DOHH2 (cell line): ENCODE measurements at regions not wholly inside any gene's neighbourhood (a gene's known extent, or its start where the extent isn't known, plus 50 kb on each side); places are given as distances from the start of the nearest gene placed in this dataset.

Experiments used
- EZH2phosphoT487 ChIP-seq: fragments of 200-600 bp; sonication (generic); IDR thresholded peaks from 2 replicates; pipeline ENCODE4 v1.6.1; 2017; ENCODE audit warnings: borderline replicate concordance, mild to moderate bottlenecking, antibody characterized with exemption, low read length, moderate library complexity, mixed read lengths
- TF ChIP-seq, protein P1 (sequence below): fragments of 200-600 bp; sonication (generic); IDR thresholded peaks from one replicate; pipeline ENCODE4 v1.5.1; 2014; ENCODE audit warnings: antibody characterized with exemption, mild to moderate bottlenecking, low read depth, low read length; ENCODE audit not compliant: poor library complexity, severe bottlenecking

DNA sequence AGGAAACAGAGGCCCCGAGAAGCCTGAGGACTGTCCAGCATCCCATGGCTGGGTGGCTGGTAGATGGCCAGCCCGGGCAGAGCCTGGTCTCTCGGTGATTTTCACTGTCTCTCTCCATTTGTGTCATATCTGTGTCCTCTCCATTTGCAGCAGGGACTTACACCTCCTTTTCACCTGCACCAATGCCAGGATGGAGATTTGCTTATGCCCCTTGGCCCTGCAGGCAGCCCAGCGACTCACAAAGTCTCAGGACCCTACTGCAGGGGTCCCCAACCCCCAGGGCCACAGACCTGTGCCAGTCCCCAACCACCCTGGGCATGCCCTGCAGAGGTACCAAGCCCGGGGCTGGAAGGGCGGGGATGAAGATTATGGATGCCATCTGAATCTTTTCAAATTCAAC lies 201.6 kb downstream of the RHOU start:
- TF ChIP-seq, protein P1, sequence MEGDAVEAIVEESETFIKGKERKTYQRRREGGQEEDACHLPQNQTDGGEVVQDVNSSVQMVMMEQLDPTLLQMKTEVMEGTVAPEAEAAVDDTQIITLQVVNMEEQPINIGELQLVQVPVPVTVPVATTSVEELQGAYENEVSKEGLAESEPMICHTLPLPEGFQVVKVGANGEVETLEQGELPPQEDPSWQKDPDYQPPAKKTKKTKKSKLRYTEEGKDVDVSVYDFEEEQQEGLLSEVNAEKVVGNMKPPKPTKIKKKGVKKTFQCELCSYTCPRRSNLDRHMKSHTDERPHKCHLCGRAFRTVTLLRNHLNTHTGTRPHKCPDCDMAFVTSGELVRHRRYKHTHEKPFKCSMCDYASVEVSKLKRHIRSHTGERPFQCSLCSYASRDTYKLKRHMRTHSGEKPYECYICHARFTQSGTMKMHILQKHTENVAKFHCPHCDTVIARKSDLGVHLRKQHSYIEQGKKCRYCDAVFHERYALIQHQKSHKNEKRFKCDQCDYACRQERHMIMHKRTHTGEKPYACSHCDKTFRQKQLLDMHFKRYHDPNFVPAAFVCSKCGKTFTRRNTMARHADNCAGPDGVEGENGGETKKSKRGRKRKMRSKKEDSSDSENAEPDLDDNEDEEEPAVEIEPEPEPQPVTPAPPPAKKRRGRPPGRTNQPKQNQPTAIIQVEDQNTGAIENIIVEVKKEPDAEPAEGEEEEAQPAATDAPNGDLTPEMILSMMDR = no peak
- TF ChIP-seq EZH2phosphoT487 = no peak
